Esophagus squamous epithelium (tissue), 5 donors: ENCODE measurements at regions not wholly inside any gene's neighbourhood (a gene's known extent, or its start where the extent isn't known, plus 50 kb on each side); places are given as distances from the start of the nearest gene placed in this dataset.

Experiments
- DNase-seq: peaks from one replicate; lab custom pipeline; 2025; lab: John Stamatoyannopoulos, UW
- H3K27ac ChIP-seq, 4 donors: fragments of 200-600 bp; sonication (generic); one replicate each; pipeline ENCODE4 v1.5.1; 2016 to 2019; ENCODE audit warnings: mild to moderate bottlenecking in 1 of 4
- H3K27me3 ChIP-seq, 4 donors: fragments of 200-600 bp; sonication (generic); 1 replicate in 3 of 4; 2 replicates in 1 of 4; pipeline versions ENCODE4 v1.5.1 to v1.6.0; 2017 to 2021; ENCODE audit warnings: antibody characterized with exemption in 1 of 4
- H3K36me3 ChIP-seq, 3 donors: fragments of 200-600 bp; sonication (generic); one replicate each; pipeline ENCODE4 v1.5.1; 2016 to 2019
- H3K4me1 ChIP-seq, 3 donors: fragments of 200-600 bp; sonication (generic); one replicate each; pipeline ENCODE4 v1.5.1; 2017 to 2019
- H3K4me3 ChIP-seq, 4 donors: fragments of 200-600 bp; sonication (generic); 1 replicate in 3 of 4; 2 replicates in 1 of 4; pipeline ENCODE4 v1.5.1; 2016 to 2019; ENCODE audit warnings: mild to moderate bottlenecking in 2 of 4, moderate library complexity in 1 of 4
- H3K9me3 ChIP-seq, 3 donors: fragments of 200-600 bp; sonication (generic); one replicate each; pipeline ENCODE4 v1.5.1; 2016 to 2019
- CTCF ChIP-seq, 6 experiments: fragments of 450-650 bp in 4 of 6; fragments of 200-600 bp in 2 of 6; sonication (generic) in 2 of 6; IDR thresholded peaks; one replicate each; pipeline ENCODE4 v1.5.1; 2016 to 2019; ENCODE audit warnings: antibody characterized with exemption in 6 of 6, mild to moderate bottlenecking in 4 of 6, moderate library complexity in 4 of 6
- POLR2A ChIP-seq, 4 donors: fragments of 450-650 bp; IDR thresholded peaks; one replicate each; pipeline ENCODE4 v1.6.1; 2017; ENCODE audit warnings: antibody characterized with exemption in 4 of 4, mild to moderate bottlenecking in 4 of 4, moderate library complexity in 3 of 4
- WGBS, 2 donors: methylation state at CpG; one replicate each; pipeline ENCODE4 v1.1.5; 2018; 5-methylcytosine and 5-hydroxymethylcytosine counted together
- intact Hi-C: fragments of 100-400 bp; cut with DNase I; formaldehyde crosslinking; loops from one replicate; pipeline ENCODE4 v1.15.0; 2022
- donor health status: DM: yes; HTN: yes; CAD: no.

- peaks cover 0 to 8% (median 0%) of the 10 kb centered on the region in 3 donors for H3K9me3 ChIP-seq
- DNase-seq = no peak
- TF ChIP-seq CTCF (IDR thresholded peaks at IDR 0.05) (no peak), POLR2A (IDR thresholded peaks at IDR 0.05) (no peak)
- intact Hi-C loops = no loop called here
- no peaks in the 10 kb centered on the region for H3K36me3 ChIP-seq
- no peak overlapping the region for H3K4me3 ChIP-seq
- no peak overlapping the region for H3K27ac ChIP-seq
- peaks cover 0 to 3% (median 0%) of the 10 kb centered on the region in 4 donors for H3K27me3 ChIP-seq
- H3K4me1 ChIP-seq = no peaks in the 10 kb centered on the region
- WGBS, 2 donors = 89% methylated on average over 3 of the region's 7 CpGs; no CpG with 5 or more reads in 1 of the 2 donors
These were observed 267.5 kb upstream of the AGTR2 start for GRCh38 chrX:115902995-115903394.

GRCh38 chrX:115906276-115906675 lies 264.3 kb upstream of the AGTR2 start:
- Histone ChIP-seq H3K4me1 (no peaks in the 10 kb centered on the region), H3K4me3 (no peak overlapping the region), H3K9me3 (peaks cover 0 to 6% (median 4%) of the 10 kb centered on the region in 3 donors), H3K36me3 (no peaks in the 10 kb centered on the region), H3K27ac (no peak overlapping the region), H3K27me3 (peaks cover 0 to 3% (median 0%) of the 10 kb centered on the region in 4 donors)
- TF ChIP-seq CTCF (IDR thresholded peaks at IDR 0.05) = no peak
- intact Hi-C loops = no loop called here
- WGBS, 2 donors = 50 to 100% methylated on average over 1 of the region's 2 CpGs
- DNase-seq = no peak

GRCh38 chrX:115906881-115907280 lies 263.7 kb upstream of the AGTR2 start:
- Histone ChIP-seq H3K4me3 (no peak overlapping the region), H3K4me1 (no peaks in the 10 kb centered on the region), H3K27me3 (peaks cover 0 to 3% (median 0%) of the 10 kb centered on the region in 4 donors), H3K27ac (no peak overlapping the region), H3K36me3 (no peaks in the 10 kb centered on the region), H3K9me3 (peaks cover 0 to 6% (median 4%) of the 10 kb centered on the region in 3 donors)
- TF ChIP-seq POLR2A (IDR thresholded peaks at IDR 0.05) (no peak), CTCF (IDR thresholded peaks at IDR 0.05) (no peak)
- no peak for DNase-seq
- WGBS, 2 donors = 71% methylated on average over 3 of the region's 3 CpGs; no CpG with 5 or more reads in 1 of the 2 donors
- intact Hi-C loops = no loop called here

- WGBS, 2 donors = 65 to 89% methylated on average over 4 of the region's 4 CpGs
- intact Hi-C loops = no loop called here
These were observed 261.5 kb upstream of the AGTR2 start for GRCh38 chrX:115909017-115909416.

GRCh38 chrX:115911967-115912366 lies 258.6 kb upstream of the AGTR2 start:
- H3K9me3 ChIP-seq = peaks cover 0 to 6% (median 4%) of the 10 kb centered on the region in 3 donors
- no peak overlapping the region for H3K27ac ChIP-seq
- intact Hi-C loops = no loop called here
- no peaks in the 10 kb centered on the region for H3K36me3 ChIP-seq
- H3K4me3 ChIP-seq = no peak overlapping the region
- no peak for DNase-seq
- no peaks in the 10 kb centered on the region for H3K4me1 ChIP-seq
- no peaks in the 10 kb centered on the region for H3K27me3 ChIP-seq
- no peak for TF ChIP-seq POLR2A (IDR thresholded peaks at IDR 0.05)
- TF ChIP-seq CTCF (IDR thresholded peaks at IDR 0.05) = no peak
- whole genome bisulfite sequencing, 2 donors = 100% methylated on average over 1 of the region's 2 CpGs; no CpG with 5 or more reads in 1 of the 2 donors

More at GRCh38 chrX:115909017-115909416, 261.5 kb upstream of the AGTR2 start:
- no peak for DNase-seq
- H3K27me3 ChIP-seq = peaks cover 0 to 3% (median 0%) of the 10 kb centered on the region in 4 donors
- H3K4me1 ChIP-seq = no peaks in the 10 kb centered on the region
- H3K27ac ChIP-seq = no peak overlapping the region
- H3K4me3 ChIP-seq = no peak overlapping the region
- no peaks in the 10 kb centered on the region for H3K36me3 ChIP-seq
- H3K9me3 ChIP-seq = peaks cover 0 to 6% (median 4%) of the 10 kb centered on the region in 3 donors
- TF ChIP-seq POLR2A (IDR thresholded peaks at IDR 0.05) (no peak), CTCF (IDR thresholded peaks at IDR 0.05) (no peak)
